ENCODE measurements at regions not wholly inside any gene's neighbourhood (a gene's known extent, or its start where the extent isn't known, plus 50 kb on each side); places are given as distances from the start of the nearest gene placed in this dataset.
"Not testable (repeated sequence)": the region's sequence is repeated elsewhere in the genome, so short reads cannot be mapped to it uniquely, and the experiment has no call there.

GRCh38 chr4:174408841-174409552 is 113.3 kb downstream of the HPGD start:
- H3K27me3 Mint-ChIP-seq, result peaks cover 0 to 4% of the 10 kb centered on the region in 2 donors
- no peak for ATAC-seq

GRCh38 chr4:174406383-174406782 is 115.9 kb downstream of the HPGD start:
- Mint-ChIP-seq H3K27me3 (peaks cover 14 to 18% of the 10 kb centered on the region in 2 donors), H3K36me3 (no peaks in the 10 kb centered on the region), H3K27ac (no peak overlapping the region), H3K4me3 (no peak overlapping the region), H3K4me1 (ENCODE audit: low read depth in 2 of 2) (peaks cover 0 to 4% of the 10 kb centered on the region in 2 donors), H3K9me3 (no peaks in the 10 kb centered on the region)
- ATAC-seq (no peak), DNase-seq (ENCODE audit: low spot score) (no peak)

More at GRCh38 chr4:174408841-174409552, 113.3 kb downstream of the HPGD start:
- Mint-ChIP-seq H3K4me3 (no peak overlapping the region), H3K9me3 (no peaks in the 10 kb centered on the region), H3K4me1 (ENCODE audit: low read depth in 2 of 2) (no peaks in the 10 kb centered on the region), H3K36me3 (no peaks in the 10 kb centered on the region), H3K27ac (no peak overlapping the region)
- DNase-seq (ENCODE audit: low spot score), result no peak

- Mint-ChIP-seq H3K36me3 (no peaks in the 10 kb centered on the region), H3K9me3 (no peaks in the 10 kb centered on the region), H3K27me3 (peaks cover 14 to 18% of the 10 kb centered on the region in 2 donors), H3K27ac (no peak overlapping the region), H3K4me1 (ENCODE audit: low read depth in 2 of 2) (peaks cover 0 to 4% of the 10 kb centered on the region in 2 donors), H3K4me3 (no peak overlapping the region)
- no peak for ATAC-seq
- DNase-seq (ENCODE audit: low spot score), result no peak
These were observed 116.4 kb downstream of the HPGD start for GRCh38 chr4:174405923-174406322.

- Mint-ChIP-seq H3K27me3 (peaks cover 14 to 18% of the 10 kb centered on the region in 2 donors), H3K4me3 (no peak overlapping the region), H3K4me1 (ENCODE audit: low read depth in 2 of 2) (peaks cover 0 to 4% of the 10 kb centered on the region in 2 donors), H3K36me3 (no peaks in the 10 kb centered on the region), H3K27ac (no peak overlapping the region), H3K9me3 (no peaks in the 10 kb centered on the region)
- ATAC-seq, result no peak
- DNase-seq (ENCODE audit: low spot score), result no peak
These were observed 117.6 kb downstream of the HPGD start for GRCh38 chr4:174404677-174405076.

- Mint-ChIP-seq H3K27ac (no peak overlapping the region), H3K4me3 (no peak overlapping the region), H3K9me3 (no peaks in the 10 kb centered on the region), H3K4me1 (ENCODE audit: low read depth in 2 of 2) (peaks cover 0 to 4% of the 10 kb centered on the region in 2 donors), H3K36me3 (no peaks in the 10 kb centered on the region), H3K27me3 (peaks cover 16 to 18% of the 10 kb centered on the region in 2 donors)
- DNase-seq (ENCODE audit: low spot score), result no peak
- no peak for ATAC-seq
These were observed 119.1 kb downstream of the HPGD start for GRCh38 chr4:174403177-174403543.

GRCh38 chr4:174402470-174403176 is 118.9 kb downstream of the CEP44 start:
- H3K4me3 Mint-ChIP-seq, result no peak overlapping the region
- peak in 1 of 2 donors; percentile 32 for ATAC-seq

GRCh38 chr4:174401471-174402130 is 117.9 kb downstream of the CEP44 start:
- ATAC-seq (no peak), DNase-seq (ENCODE audit: low spot score) (no peak)

More at GRCh38 chr4:174402470-174403176, 118.9 kb downstream of the CEP44 start:
- Mint-ChIP-seq H3K27ac (no peak overlapping the region), H3K27me3 (peaks cover 18 to 19% of the 10 kb centered on the region in 2 donors), H3K36me3 (no peaks in the 10 kb centered on the region), H3K4me1 (ENCODE audit: low read depth in 2 of 2) (peaks cover 0 to 4% of the 10 kb centered on the region in 2 donors), H3K9me3 (no peaks in the 10 kb centered on the region)
- no peak for DNase-seq (ENCODE audit: low spot score)

GRCh38 chr4:174400603-174401302 is 117.0 kb downstream of the CEP44 start:
- H3K27me3 Mint-ChIP-seq, result peaks cover 19 to 24% of the 10 kb centered on the region in 2 donors
- H3K36me3 Mint-ChIP-seq; H3K4me3 Mint-ChIP-seq; H3K27ac Mint-ChIP-seq; H3K9me3 Mint-ChIP-seq; ATAC-seq; DNase-seq (ENCODE audit: low spot score); H3K4me1 Mint-ChIP-seq (ENCODE audit: low read depth in 2 of 2): not testable (repeated sequence)

More at GRCh38 chr4:174401471-174402130, 117.9 kb downstream of the CEP44 start:
- Mint-ChIP-seq H3K27me3 (peaks cover 18 to 19% of the 10 kb centered on the region in 2 donors), H3K27ac (no peak overlapping the region), H3K4me3 (no peak overlapping the region), H3K9me3 (no peaks in the 10 kb centered on the region), H3K36me3 (no peaks in the 10 kb centered on the region), H3K4me1 (ENCODE audit: low read depth in 2 of 2) (peaks cover 0 to 4% of the 10 kb centered on the region in 2 donors)

GRCh38 chr4:174398728-174399127 is 115.0 kb downstream of the CEP44 start:
- Mint-ChIP-seq H3K36me3 (no peaks in the 10 kb centered on the region), H3K9me3 (no peaks in the 10 kb centered on the region), H3K4me1 (ENCODE audit: low read depth in 2 of 2) (peaks cover 4 to 5% of the 10 kb centered on the region in 2 donors), H3K4me3 (no peak overlapping the region), H3K27me3 (peaks cover 15 to 37% of the 10 kb centered on the region in 2 donors), H3K27ac (no peak overlapping the region)
- ATAC-seq (no peak), DNase-seq (ENCODE audit: low spot score) (no peak)

GRCh38 chr4:174397366-174398155 is 113.8 kb downstream of the CEP44 start:
- DNase-seq (ENCODE audit: low spot score), result no peak
- H3K27me3 Mint-ChIP-seq, result peaks cover 11 to 37% of the 10 kb centered on the region in 2 donors
- H3K4me3 Mint-ChIP-seq, result no peak overlapping the region
- H3K27ac Mint-ChIP-seq, result no peak overlapping the region
- H3K9me3 Mint-ChIP-seq, result no peaks in the 10 kb centered on the region
- no peaks in the 10 kb centered on the region for H3K36me3 Mint-ChIP-seq
- no peak for ATAC-seq
- peaks cover 0 to 5% of the 10 kb centered on the region in 2 donors for H3K4me1 Mint-ChIP-seq (ENCODE audit: low read depth in 2 of 2)

- ATAC-seq, result no peak
- Mint-ChIP-seq H3K36me3 (no peaks in the 10 kb centered on the region), H3K4me1 (ENCODE audit: low read depth in 2 of 2) (peaks cover 0 to 5% of the 10 kb centered on the region in 2 donors), H3K27ac (no peak overlapping the region), H3K27me3 (peaks cover 6 to 33% of the 10 kb centered on the region in 2 donors), H3K4me3 (no peak overlapping the region), H3K9me3 (no peaks in the 10 kb centered on the region)
- no peak for DNase-seq (ENCODE audit: low spot score)
These were observed 112.9 kb downstream of the CEP44 start for GRCh38 chr4:174396599-174397110.

- Mint-ChIP-seq H3K9me3 (no peaks in the 10 kb centered on the region), H3K4me1 (ENCODE audit: low read depth in 2 of 2) (peaks cover 0 to 5% of the 10 kb centered on the region in 2 donors), H3K36me3 (no peaks in the 10 kb centered on the region), H3K27ac (peak overlapping the region in 1 of 2 donors; percentile 38), H3K27me3 (peaks cover 6 to 32% of the 10 kb centered on the region in 2 donors), H3K4me3 (no peak overlapping the region)
- ATAC-seq, result peak in 1 of 2 donors; percentile 48
- DNase-seq (ENCODE audit: low spot score), result no peak
These were observed 111.2 kb downstream of the CEP44 start for GRCh38 chr4:174394915-174395314.

All from natural killer cell treated with Interleukin-12 subunit alpha and Interleukin-12 subunit beta and Interleukin-15 and Interleukin-18, amount 100 ng/mL, for 72 hours (primary cell).